GM19455 (cell line): ENCODE measurements at regions not wholly inside any gene's neighbourhood (a gene's known extent, or its start where the extent isn't known, plus 50 kb on each side); places are given as distances from the start of the nearest gene placed in this dataset.

Experiments
- ATAC-seq: cut with Tn5 transposase; IDR thresholded peaks from one replicate; pipeline ENCODE4 v1.9.1; 2021; ENCODE audit not compliant: unreplicated experiment

DNA sequence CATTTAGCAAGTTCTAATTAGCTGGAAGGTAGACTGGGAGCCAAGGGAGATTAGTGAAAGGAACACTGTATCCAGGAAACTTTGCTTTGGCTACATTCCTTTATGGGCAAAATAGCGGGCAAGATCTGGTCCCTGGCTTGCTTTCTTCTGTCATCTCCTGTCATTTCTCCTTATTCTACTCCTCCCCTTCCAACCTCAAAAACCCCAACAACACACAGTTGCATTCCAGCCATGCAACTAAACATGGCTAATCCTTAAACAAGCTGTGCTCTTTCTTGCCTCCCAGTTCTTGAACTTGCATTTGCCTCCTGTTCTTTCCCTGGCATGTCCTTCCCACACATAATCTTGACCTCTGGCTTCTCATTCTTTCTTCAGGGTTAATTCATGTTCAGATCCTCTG lies 59.5 kb upstream of the CDCA7L start:
- no peak for ATAC-seq

GRCh38 chr7:22002726-22003125 lies 57.0 kb upstream of the CDCA7L start:
- no peak for ATAC-seq

DNA sequence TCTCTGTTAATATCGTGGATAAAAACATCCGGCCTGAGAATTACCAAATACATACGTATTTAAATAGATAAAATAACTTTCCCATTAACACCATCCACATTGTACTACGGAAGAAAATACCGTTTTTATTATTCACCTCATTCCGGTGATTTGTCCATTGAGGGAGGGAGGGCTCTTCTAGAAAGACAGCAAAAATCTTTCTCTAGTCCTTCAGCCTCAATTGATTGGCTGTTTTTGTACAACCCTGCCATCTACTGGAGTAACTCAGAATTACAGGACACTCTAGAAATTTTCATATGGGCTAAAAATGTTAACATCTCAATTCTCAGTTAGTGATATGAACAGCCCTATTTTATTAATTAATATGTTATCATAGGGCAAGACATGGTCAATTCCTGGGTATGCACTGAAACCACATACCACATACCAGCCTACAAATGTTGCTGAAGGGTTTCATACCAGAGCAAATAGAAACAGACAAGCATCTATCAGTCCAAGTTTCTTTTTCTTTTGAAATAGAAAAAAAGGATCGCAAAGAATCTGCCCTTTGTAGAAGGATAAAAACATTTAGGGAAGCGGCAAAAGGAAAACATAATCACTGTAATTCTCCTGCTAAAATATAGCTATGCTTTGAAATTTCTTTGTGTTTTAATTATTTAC lies 55.8 kb upstream of the CDCA7L start:
- peak; percentile 73 for ATAC-seq

- ATAC-seq, result no peak
These were observed 54.2 kb upstream of the CDCA7L start for GRCh38 chr7:21999896-22000295.

- ATAC-seq, result no peak
These were observed 50.9 kb upstream of the CDCA7L start for GRCh38 chr7:21996641-21997040.
